Mesenchymal stem cell (in vitro differentiated cells and primary cell): ENCODE measurements at regions not wholly inside any gene's neighbourhood (a gene's known extent, or its start where the extent isn't known, plus 50 kb on each side); places are given as distances from the start of the nearest gene placed in this dataset.
A peak's percentile ranks its signal among the peaks of the same experiment; 100 is the strongest.
"Not testable (repeated sequence)": the region's sequence is repeated elsewhere in the genome, so short reads cannot be mapped to it uniquely, and the experiment has no call there.

Experiments used
- DNase-seq: peaks from one replicate; pipeline ENCODE4 v3.0.0-alpha.2; 2013
- H2AFZ ChIP-seq: one replicate; pipeline ENCODE4 v1.6.1; 2013; ENCODE audit warnings: low read depth, mild to moderate bottlenecking, control low read depth, inconsistent platforms, low read length, moderate library complexity
- H2AK5ac ChIP-seq: 2 replicates; pipeline ENCODE4 v1.6.1; 2013; ENCODE audit warnings: low read length, moderate library complexity, mild to moderate bottlenecking, inconsistent platforms; ENCODE audit not compliant: severe bottlenecking
- H2BK120ac ChIP-seq: one replicate; pipeline ENCODE4 v1.6.1; 2013; ENCODE audit warnings: low read depth, mild to moderate bottlenecking, inconsistent platforms, low read length, moderate library complexity
- H2BK12ac ChIP-seq, 2 experiments: one replicate each; pipeline ENCODE4 v1.6.1; 2013; ENCODE audit warnings: inconsistent platforms in 2 of 2, low read length in 2 of 2, mild to moderate bottlenecking in 2 of 2, moderate library complexity in 2 of 2, control low read depth in 1 of 2
- H2BK15ac ChIP-seq: one replicate; pipeline ENCODE4 v1.6.1; 2013; ENCODE audit warnings: mild to moderate bottlenecking, low read depth, inconsistent platforms; ENCODE audit not compliant: poor library complexity, severe bottlenecking
- H2BK5ac ChIP-seq: 2 replicates; pipeline ENCODE4 v1.6.1; 2013; ENCODE audit warnings: low read depth, mild to moderate bottlenecking, low read length, control low read depth, inconsistent platforms; ENCODE audit not compliant: poor library complexity, severe bottlenecking
- H3K14ac ChIP-seq, 2 experiments: one replicate each; pipeline ENCODE4 v1.6.1; 2013; ENCODE audit warnings: inconsistent platforms in 2 of 2, low read length in 2 of 2, control low read depth in 1 of 2, mild to moderate bottlenecking in 1 of 2, moderate library complexity in 1 of 2
- H3K18ac ChIP-seq, 2 experiments: one replicate each; pipeline ENCODE4 v1.6.1; 2013; ENCODE audit warnings: inconsistent platforms in 2 of 2, low read length in 2 of 2, control low read depth in 1 of 2, low read depth in 1 of 2, mild to moderate bottlenecking in 1 of 2
- H3K23ac ChIP-seq, 2 experiments: one replicate each; pipeline ENCODE4 v1.6.1; 2013; ENCODE audit warnings: inconsistent platforms in 2 of 2, low read length in 2 of 2, mild to moderate bottlenecking in 2 of 2, moderate library complexity in 2 of 2, control low read depth in 1 of 2
- H3K27ac ChIP-seq: 2 replicates; pipeline ENCODE4 v1.5.1; 2013; ENCODE audit warnings: mild to moderate bottlenecking, moderate library complexity, low read length, control low read depth, inconsistent platforms; ENCODE audit not compliant: poor library complexity, severe bottlenecking
- H3K27me3 ChIP-seq, 2 experiments: 2 replicates each; pipeline versions ENCODE4 v1.6.1 to v1.7.0; 2013; ENCODE audit warnings: low read length in 2 of 2, mild to moderate bottlenecking in 2 of 2, moderate library complexity in 2 of 2, control low read depth in 1 of 2, inconsistent platforms in 1 of 2; ENCODE audit not compliant: control insufficient read depth in 1 of 2, insufficient read depth in 1 of 2
- H3K36me3 ChIP-seq, 2 experiments: 2 replicates each; pipeline versions ENCODE4 v1.6.1 to v1.7.0; 2013; ENCODE audit warnings: low read length in 2 of 2, control low read depth in 1 of 2, inconsistent platforms in 1 of 2, low read depth in 1 of 2, mild to moderate bottlenecking in 1 of 2; ENCODE audit not compliant: insufficient read depth in 2 of 2, control insufficient read depth in 1 of 2
- H3K4ac ChIP-seq, 2 experiments: one replicate each; pipeline ENCODE4 v1.6.1; 2013; ENCODE audit warnings: inconsistent platforms in 2 of 2, low read length in 2 of 2, mild to moderate bottlenecking in 2 of 2, moderate library complexity in 2 of 2, control low read depth in 1 of 2, low read depth in 1 of 2
- H3K4me1 ChIP-seq: 2 replicates; pipeline ENCODE4 v1.6.1; 2013; ENCODE audit warnings: low read depth, low read length, control low read depth; ENCODE audit not compliant: control insufficient read depth, insufficient read depth
- H3K4me2 ChIP-seq: 2 replicates; pipeline ENCODE4 v1.6.1; 2013; ENCODE audit warnings: low read length, mild to moderate bottlenecking, inconsistent platforms; ENCODE audit not compliant: poor library complexity, severe bottlenecking
- H3K4me3 ChIP-seq, 2 experiments: 2 replicates each; pipeline versions ENCODE4 v1.5.1 to v1.7.0; 2013; ENCODE audit warnings: low read length in 2 of 2, mild to moderate bottlenecking in 2 of 2, control low read depth in 1 of 2, low read depth in 1 of 2; ENCODE audit not compliant: insufficient read depth in 1 of 2
- H3K79me1 ChIP-seq: replicated peaks from 2 replicates; pipeline ENCODE4 v1.6.1; 2013; ENCODE audit warnings: mild to moderate bottlenecking, control low read depth, low read length, inconsistent platforms; ENCODE audit not compliant: poor library complexity, severe bottlenecking
- H3K9ac ChIP-seq: 2 replicates; pipeline ENCODE4 v1.7.0; 2013; ENCODE audit warnings: mild to moderate bottlenecking, low read length, moderate library complexity
- H3K9me3 ChIP-seq: 2 replicates; pipeline ENCODE4 v1.7.0; 2013; ENCODE audit warnings: mild to moderate bottlenecking, low read length; ENCODE audit not compliant: control insufficient read depth
- H4K8ac ChIP-seq: one replicate; pipeline ENCODE4 v1.6.1; 2013; ENCODE audit warnings: inconsistent platforms, mild to moderate bottlenecking, low read length, moderate library complexity
- H4K91ac ChIP-seq: one replicate; pipeline ENCODE4 v1.6.1; 2013; ENCODE audit warnings: mild to moderate bottlenecking, low read length, inconsistent platforms
- WGBS: methylation state at CpG from one replicate; pipeline ENCODE4 v1.1.7; 2013; ENCODE audit warnings: mixed read lengths; 5-methylcytosine and 5-hydroxymethylcytosine counted together

DNA sequence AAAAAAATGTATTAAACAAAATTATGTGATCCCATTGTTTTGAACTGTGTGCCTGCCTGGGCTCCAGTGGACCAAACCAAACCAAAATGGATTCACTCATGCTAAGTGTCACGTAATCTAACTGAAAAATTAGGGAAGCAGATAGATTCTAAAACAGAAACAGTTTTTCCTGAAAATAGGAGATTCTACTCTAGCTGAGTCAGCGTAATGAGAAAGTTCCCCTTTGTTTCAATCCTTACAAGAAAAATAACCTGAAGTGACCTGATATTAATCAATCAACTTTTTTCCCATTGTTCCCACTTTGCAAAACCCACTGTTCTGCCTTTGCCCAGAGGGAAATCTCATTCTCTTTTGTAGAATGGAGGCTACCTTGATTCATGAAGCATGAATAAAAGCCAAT, 682.4 kb upstream of the CDH10 start:
- no peak overlapping the region for H3K27ac ChIP-seq
- no peak overlapping the region for H3K9ac ChIP-seq
- H3K36me3 ChIP-seq: no peaks in the 10 kb centered on the region
- no peak overlapping the region for H3K14ac ChIP-seq
- H3K4me1 ChIP-seq: no peaks in the 10 kb centered on the region
- H3K9me3 ChIP-seq: peaks cover 3% of the 10 kb centered on the region
- no peak overlapping the region for H3K4me3 ChIP-seq
- no peaks in the 10 kb centered on the region for H3K27me3 ChIP-seq
- no peak overlapping the region for H3K4me2 ChIP-seq
- no peak overlapping the region for H2BK12ac ChIP-seq
- no peak overlapping the region for H2BK120ac ChIP-seq
- H3K18ac ChIP-seq: no peak overlapping the region
- no peak overlapping the region for H2BK15ac ChIP-seq
- 84% methylated on average over 2 of the region's 2 CpGs for WGBS
- H4K8ac ChIP-seq: no peak overlapping the region
- H3K79me1 ChIP-seq: no peaks in the 10 kb centered on the region
- no peak for DNase-seq
- H2BK5ac ChIP-seq: no peak overlapping the region
- no peak overlapping the region for H4K91ac ChIP-seq
- no peak overlapping the region for H2AFZ ChIP-seq
- no peak overlapping the region for H3K23ac ChIP-seq
- H2AK5ac ChIP-seq: no peak overlapping the region
- H3K4ac ChIP-seq: no peak overlapping the region

DNA sequence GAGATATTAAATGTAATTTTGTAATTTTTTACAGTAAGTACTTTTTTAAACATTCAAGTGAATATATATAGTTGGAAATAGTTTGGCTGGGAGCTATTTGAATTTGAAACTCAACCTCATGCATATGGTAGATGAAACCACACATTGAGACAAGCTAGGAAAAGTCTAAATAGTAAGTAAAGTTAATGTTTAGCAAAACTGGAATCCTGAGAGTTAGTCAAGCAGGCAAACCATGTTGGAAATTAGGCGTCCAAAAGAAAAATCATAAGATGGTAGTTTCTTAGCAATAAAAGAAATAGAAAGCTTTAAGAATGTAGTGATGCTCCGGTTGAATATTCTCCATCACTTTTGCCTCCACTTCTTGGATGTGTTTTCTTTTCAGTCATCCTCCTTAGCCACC, 657.1 kb upstream of the CDH10 start:
- Histone ChIP-seq H2BK12ac (no peak overlapping the region), H2BK5ac (no peak overlapping the region), H2AK5ac (no peak overlapping the region), H3K23ac (no peak overlapping the region), H3K27ac (peak overlapping the region; percentile 85), H2BK15ac (no peak overlapping the region), H3K4ac (no peak overlapping the region), H2BK120ac (no peak overlapping the region), H3K27me3 (no peaks in the 10 kb centered on the region), H3K9me3 (peaks cover 9% of the 10 kb centered on the region), H2AFZ (no peak overlapping the region), H3K4me3 (no peak overlapping the region), H3K14ac (no peak overlapping the region), H4K91ac (no peak overlapping the region), H3K9ac (no peak overlapping the region), H4K8ac (no peak overlapping the region), H3K4me1 (no peaks in the 10 kb centered on the region), H3K4me2 (no peak overlapping the region), H3K18ac (no peak overlapping the region), H3K79me1 (no peaks in the 10 kb centered on the region), H3K36me3 (no peaks in the 10 kb centered on the region)
- no peak for DNase-seq
- WGBS: 100% methylated on average over 1 of the region's 2 CpGs

DNA sequence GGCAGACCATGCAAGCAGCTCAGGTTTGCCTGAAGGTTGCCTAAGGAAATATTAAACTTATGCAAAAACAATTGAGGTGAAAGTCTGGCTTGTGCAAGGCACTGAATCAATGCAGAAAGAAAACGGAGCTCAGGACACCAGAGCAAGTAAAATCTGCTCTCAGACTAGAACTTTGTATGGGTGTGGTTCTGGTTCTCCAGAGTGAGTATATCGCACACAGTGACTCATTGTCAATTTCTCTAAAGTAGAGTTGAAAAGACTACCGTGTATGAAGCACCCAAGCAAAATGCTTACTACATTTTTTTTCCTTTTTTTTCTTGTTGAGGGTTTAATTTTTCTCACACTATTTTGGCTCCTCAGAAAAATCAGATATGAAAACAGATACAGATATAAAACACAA, 650.3 kb upstream of the CDH10 start:
- DNase-seq: no peak
- no peak overlapping the region for H3K23ac ChIP-seq
- H2BK120ac ChIP-seq: no peak overlapping the region
- H3K4me2 ChIP-seq: no peak overlapping the region
- H3K14ac ChIP-seq: no peak overlapping the region
- H3K27ac ChIP-seq: no peak overlapping the region
- no peak overlapping the region for H2AFZ ChIP-seq
- no peak overlapping the region for H3K9ac ChIP-seq
- H3K9me3 ChIP-seq: peaks cover 15% of the 10 kb centered on the region
- H2BK5ac ChIP-seq: no peak overlapping the region
- no peak overlapping the region for H3K18ac ChIP-seq
- H3K36me3 ChIP-seq: no peaks in the 10 kb centered on the region
- H2BK15ac ChIP-seq: no peak overlapping the region
- H2BK12ac ChIP-seq: no peak overlapping the region
- 100% methylated on average over 1 of the region's 3 CpGs for WGBS
- H4K8ac ChIP-seq: no peak overlapping the region
- no peaks in the 10 kb centered on the region for H3K79me1 ChIP-seq
- H3K27me3 ChIP-seq: no peaks in the 10 kb centered on the region
- H2AK5ac ChIP-seq: no peak overlapping the region
- H3K4me3 ChIP-seq: no peak overlapping the region
- no peak overlapping the region for H4K91ac ChIP-seq
- no peak overlapping the region for H3K4ac ChIP-seq
- H3K4me1 ChIP-seq: no peaks in the 10 kb centered on the region

DNA sequence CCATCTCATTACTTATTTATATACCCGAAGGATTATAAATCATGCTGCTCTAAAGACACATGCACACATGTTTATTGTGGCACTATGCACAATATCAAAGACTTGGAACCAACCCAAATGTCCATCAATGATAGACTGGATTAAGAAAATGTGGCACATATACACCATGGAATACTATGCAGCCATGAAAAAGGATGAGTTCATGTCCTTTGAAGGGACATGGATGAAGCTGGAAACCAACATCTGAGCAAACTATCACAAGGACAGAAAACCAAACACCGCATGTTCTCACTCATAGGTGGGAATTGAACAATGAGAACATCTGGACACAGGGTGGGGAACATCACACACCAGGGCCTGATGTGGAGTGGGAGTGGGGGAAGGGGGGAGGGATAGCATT, 645.0 kb upstream of the CDH10 start:
- H2BK5ac ChIP-seq, H2AK5ac ChIP-seq, H2AFZ ChIP-seq, H3K14ac ChIP-seq, H3K4me2 ChIP-seq, H4K8ac ChIP-seq, DNase-seq, H2BK12ac ChIP-seq, H3K4me3 ChIP-seq, H3K27ac ChIP-seq, H3K4ac ChIP-seq, H3K27me3 ChIP-seq, H3K9ac ChIP-seq, H3K23ac ChIP-seq, H2BK15ac ChIP-seq, H3K36me3 ChIP-seq, H3K18ac ChIP-seq, H3K4me1 ChIP-seq, H2BK120ac ChIP-seq, H3K79me1 ChIP-seq, H4K91ac ChIP-seq: not testable (repeated sequence)
- WGBS: 88% methylated on average over 1 of the region's 2 CpGs
- peaks cover 20% of the 10 kb centered on the region for H3K9me3 ChIP-seq
